Head of caudate nucleus (tissue), 42 donors: ENCODE measurements at regions not wholly inside any gene's neighbourhood (a gene's known extent, or its start where the extent isn't known, plus 50 kb on each side); places are given as distances from the start of the nearest gene placed in this dataset.
"Not testable (repeated sequence)": the region's sequence is repeated elsewhere in the genome, so short reads cannot be mapped to it uniquely, and the experiment has no call there.

Experiments
- DNase-seq, 42 donors: peaks; one replicate each; pipeline versions ENCODE4 v3.0.0 to v3.0.0-alpha.2; 2020 to 2021; ENCODE audit warnings: mixed read lengths in 7 of 42
- intact Hi-C: fragments of 100-400 bp; cut with DNase I; formaldehyde crosslinking; loops from one replicate; pipeline ENCODE4 v1.15.0; 2022

DNA sequence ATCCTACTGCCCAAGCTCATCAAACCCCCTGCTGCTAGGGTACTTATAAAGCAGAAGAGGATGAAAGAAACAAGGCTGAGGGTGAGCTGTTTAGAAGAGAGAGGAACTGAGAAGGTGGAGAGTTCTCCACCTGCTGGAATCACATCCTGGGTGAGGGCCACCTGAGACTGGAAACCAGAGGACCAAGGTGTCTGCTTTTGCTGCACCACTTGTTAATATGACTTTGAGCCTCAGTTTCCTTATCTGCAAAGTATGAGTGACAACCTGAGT, 203.2 kb upstream of the SSTR1 start:
- intact Hi-C loops, result no loop called here
- DNase-seq, result no peak

DNA sequence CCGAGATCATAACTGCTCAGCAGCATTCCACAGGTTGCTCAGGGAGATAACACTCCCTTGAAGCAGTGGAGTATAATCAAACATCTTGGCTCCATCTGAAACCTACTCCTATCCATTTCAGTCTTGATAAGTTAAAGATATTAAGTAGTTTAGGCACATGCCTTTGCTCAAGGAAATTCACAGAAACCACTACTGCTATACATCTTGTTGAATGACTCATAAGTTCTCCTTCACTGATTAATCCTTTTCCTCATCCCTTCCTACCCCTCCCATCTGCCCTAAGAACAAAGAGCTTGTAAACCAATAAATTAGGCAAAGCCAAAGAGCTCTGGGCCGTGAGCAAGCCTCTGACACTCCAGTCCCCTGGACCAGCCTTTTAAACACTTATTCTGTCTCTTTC, 196.5 kb upstream of the SSTR1 start:
- intact Hi-C loops, DNase-seq: not testable (repeated sequence)

GRCh38 chr14:38012056-38012455, 195.6 kb upstream of the SSTR1 start:
- intact Hi-C loops, result no loop called here
- DNase-seq, result no peak

- no peak for DNase-seq
- intact Hi-C loops, result no loop called here
Observed at GRCh38 chr14:38016497-38016896, 191.2 kb upstream of the SSTR1 start.

DNA sequence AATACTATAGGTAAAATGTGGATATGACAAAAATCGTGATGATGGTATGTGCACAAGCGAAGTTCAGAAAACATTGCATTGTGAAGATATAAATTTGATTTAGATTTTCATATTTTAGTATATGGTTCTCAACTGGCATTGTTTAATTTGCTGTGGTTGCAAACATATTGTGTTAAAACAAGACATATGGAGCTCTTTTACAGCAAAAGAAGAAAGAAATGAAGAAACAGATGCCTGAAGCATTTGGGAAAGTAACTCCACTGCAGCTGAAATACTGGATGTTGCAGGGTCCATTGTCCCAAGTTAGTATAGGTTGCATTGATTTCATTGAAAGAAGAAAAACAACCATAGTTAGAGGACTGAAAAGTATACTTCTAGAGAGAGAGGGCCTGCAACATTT, 185.8 kb upstream of the SSTR1 start:
- no peak for DNase-seq
- intact Hi-C loops, result no loop called here

DNA sequence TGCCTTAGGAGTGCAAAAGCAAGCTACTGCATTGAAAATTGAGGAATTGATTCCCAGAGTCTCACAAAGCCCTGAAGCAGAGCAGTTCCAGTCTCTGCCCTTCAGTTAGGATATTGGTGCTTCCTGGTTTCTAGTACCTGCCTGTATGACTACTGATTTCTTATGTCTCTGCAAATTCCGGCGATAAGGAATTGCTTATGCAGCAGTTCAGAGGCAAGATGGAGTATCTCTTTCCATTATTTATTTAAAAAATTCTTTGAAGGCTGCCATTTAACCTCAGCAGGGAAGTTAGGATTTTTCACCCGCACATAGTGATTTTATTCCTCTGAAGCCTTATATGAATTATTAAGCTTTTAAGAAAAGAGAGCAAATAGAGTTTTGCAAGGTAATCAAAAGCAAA, 184.9 kb upstream of the SSTR1 start:
- intact Hi-C loops, result no loop called here
- DNase-seq, result no peak

- DNase-seq, result no peak
- intact Hi-C loops, result no loop called here
Observed at GRCh38 chr14:38038171-38038570, 169.5 kb upstream of the SSTR1 start.

GRCh38 chr14:38038986-38039385, 168.7 kb upstream of the SSTR1 start:
- no peak for DNase-seq
- intact Hi-C loops, result no loop called here

- intact Hi-C loops, result no loop called here
- DNase-seq, result no peak
Observed at GRCh38 chr14:38039496-38039895, 168.2 kb upstream of the SSTR1 start.

GRCh38 chr14:38040411-38040810, 167.3 kb upstream of the SSTR1 start:
- intact Hi-C loops, result no loop called here
- DNase-seq, result no peak

DNA sequence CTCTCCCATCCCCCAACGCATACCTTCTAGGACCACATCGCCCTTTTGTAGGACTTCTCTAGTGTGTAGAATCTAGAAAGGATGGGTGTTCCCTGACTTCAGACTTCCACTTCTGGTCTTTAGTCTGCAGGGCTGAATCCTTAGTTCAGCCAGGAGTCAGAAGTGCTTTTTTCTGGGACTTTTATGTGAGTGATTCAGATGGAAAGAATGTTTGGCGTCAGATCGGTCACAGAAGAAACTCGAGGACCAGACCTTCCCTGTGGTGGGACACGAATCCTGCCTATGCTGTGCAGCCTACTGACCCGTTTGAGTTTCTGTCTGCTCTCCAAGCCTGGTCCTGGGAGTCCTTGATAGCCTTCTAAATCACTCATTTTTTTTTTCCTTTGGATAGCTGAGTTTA, 165.4 kb upstream of the SSTR1 start:
- no peak for DNase-seq
- intact Hi-C loops, result no loop called here

DNA sequence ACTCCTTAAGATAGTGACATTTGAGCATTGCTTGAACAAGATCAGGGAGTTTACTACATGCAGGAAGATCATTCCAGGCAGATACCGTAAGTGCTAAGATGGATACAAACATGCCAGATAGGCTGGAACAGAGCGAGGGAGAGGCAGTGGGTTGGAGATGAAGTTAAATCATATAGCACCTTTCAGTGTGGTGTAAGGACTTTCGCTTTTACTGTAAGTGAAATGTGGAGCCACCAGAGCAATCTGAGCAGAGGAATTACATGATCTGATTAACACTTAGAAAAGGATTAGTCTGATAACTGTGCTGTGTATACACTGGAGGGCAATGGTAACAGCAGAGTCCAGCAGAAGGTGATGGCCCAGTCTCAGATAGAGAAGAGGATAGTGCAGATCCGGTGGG, 163.0 kb upstream of the SSTR1 start:
- intact Hi-C loops, result no loop called here

DNA sequence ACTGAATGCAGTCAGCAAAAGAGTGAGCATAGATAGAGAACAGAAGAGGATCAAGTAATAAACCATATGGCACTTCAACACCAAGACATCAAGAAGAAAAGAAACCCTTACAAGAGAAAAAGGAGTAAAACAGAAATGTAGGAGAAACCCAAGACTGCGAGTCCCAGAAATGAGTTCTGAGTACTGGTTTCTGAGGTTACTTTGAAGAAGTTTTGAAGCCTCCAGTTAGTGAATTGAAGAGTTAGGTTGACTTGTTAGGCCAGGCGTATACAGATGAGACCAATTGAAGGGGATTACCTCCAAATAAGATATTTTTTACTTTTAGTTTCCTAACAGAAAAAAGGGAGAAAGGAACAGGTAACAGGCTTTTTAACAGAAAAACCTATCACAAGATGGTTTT, 162.2 kb upstream of the SSTR1 start:
- DNase-seq, result no peak
- intact Hi-C loops, result no loop called here

More for the DNA sequence above, 163.0 kb upstream of the SSTR1 start:
- no peak for DNase-seq

DNA sequence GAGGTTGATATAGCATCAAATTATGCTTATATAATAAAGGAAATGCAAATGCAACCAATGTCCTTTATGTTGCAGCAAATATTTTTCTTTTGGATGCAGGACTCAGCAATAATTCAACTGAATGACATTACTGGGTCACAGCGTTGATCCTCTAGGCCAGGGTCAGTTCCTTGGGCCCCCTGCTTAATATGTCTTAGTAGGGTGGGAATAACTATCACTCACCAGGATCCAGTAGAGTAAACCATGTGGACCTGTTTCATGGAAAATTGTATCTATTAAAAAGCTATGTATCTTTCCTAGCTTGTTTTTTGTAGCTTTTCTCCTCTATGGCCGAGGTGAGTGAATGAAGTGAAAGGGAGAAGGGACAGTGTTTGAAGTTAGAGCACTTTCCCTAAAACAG, 161.5 kb upstream of the SSTR1 start:
- intact Hi-C loops, result no loop called here

DNA sequence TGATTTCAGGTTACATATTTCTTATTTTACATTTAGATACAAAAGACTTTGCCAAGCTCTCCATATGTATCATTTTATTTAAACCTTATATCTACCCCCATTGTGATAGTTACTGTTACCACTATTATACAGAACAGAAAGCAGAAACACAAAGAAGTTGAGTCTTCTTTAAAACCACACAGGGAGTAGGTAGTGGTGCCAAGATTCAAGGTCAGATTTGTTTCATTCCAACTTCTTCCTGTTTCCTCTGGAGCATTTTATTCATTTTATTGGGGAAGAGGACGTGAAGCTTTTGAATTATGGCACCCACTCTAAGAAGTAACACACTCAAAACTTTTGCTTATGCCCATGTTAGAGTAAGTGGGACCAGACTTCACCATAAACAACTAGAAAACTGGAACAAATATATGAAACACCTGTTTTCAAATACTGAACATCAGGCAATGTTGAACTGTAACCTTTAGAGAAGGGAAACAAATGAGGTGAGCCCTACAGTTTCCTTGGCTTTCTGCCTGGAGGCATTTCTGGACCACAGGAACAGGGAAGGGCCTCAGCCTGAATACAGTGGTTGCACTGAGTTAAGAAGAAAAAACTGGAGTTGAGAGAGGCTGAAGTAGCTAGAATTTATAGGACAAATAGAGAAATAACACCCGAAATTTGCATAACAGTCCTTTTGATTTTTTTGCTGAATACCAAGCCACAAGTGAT, 160.4 kb upstream of the SSTR1 start:
- intact Hi-C loops, result no loop called here

More for the DNA sequence above, 161.5 kb upstream of the SSTR1 start:
- no peak for DNase-seq

DNA sequence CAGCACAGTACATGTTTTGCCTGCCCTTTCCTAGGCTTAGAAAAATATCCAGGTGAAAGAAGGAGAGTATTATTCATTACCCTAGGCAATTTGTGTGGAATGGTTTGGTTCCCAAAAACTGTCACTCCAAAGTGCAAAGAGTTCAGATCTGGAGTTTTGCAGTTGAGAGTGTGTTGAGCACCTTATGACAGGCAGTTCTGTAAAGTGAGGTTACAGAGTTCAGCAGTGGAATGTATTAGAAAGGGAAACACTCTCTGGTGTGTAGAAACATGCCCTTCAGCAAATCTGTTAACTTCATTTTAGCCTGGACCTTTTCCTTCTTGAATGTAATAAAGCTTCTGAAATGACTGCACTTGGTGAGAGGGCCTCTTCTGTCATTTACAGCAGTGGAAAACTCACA, 154.0 kb upstream of the SSTR1 start:
- intact Hi-C loops, result no loop called here
- DNase-seq, result no peak

More for the DNA sequence above, 160.4 kb upstream of the SSTR1 start:
- DNase-seq, result no peak

GRCh38 chr14:38056270-38056669, 151.4 kb upstream of the SSTR1 start:
- intact Hi-C loops, result no loop called here
- DNase-seq, result no peak

DNA sequence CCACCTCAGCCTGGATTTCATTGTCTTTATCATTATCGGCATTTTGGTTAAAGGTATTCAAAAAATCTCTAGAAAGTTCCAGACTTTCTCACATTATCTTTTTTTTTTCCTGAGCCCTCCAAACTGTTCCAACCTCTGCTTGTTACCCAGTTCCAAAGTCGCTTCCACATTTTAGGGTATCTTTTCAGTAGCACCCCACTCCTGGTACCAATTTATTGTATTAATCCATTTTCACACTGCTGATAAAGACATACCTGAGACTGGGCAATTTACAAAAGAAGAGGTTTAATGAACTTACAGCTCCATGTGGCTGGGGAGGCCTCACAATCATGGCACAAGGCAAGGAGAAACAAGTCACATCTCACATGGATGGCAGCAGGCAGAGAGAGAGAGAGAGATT, 145.5 kb upstream of the SSTR1 start:
- intact Hi-C loops, DNase-seq: not testable (repeated sequence)

- intact Hi-C loops, result no loop called here
- DNase-seq, result no peak
Observed at GRCh38 chr14:38063711-38064320, 143.9 kb upstream of the SSTR1 start.

DNA sequence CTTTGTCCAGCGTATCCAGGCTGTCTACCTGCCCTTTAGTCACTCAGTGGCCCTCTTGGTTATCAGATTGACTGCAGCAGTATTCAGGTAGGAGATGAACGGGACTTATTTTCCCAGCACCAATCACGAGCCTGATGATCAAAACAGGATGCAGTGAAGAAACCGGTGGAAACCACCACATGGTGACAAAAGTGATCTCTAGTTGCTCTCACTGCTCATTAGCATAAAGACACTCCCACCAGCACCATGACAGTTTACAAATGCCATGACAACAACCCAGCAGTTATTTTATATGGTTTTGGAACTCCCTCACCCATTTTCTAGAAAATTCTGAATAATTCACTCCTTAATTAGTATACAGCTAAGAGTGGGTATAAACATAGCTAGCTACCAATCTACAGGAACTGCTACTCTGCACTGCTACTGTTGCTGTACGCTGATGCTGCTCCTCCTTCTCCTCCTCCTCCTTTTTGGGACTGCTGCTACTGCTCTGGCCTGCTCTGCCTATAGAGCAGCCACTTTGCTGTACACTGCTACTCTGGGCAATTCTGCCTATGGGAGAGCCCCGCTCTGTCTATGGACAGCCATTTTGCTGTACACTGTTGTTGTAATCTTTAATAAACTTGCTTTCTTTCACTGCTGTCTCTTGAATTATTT, 142.5 kb upstream of the SSTR1 start:
- intact Hi-C loops, result no loop called here
- no peak for DNase-seq

DNA sequence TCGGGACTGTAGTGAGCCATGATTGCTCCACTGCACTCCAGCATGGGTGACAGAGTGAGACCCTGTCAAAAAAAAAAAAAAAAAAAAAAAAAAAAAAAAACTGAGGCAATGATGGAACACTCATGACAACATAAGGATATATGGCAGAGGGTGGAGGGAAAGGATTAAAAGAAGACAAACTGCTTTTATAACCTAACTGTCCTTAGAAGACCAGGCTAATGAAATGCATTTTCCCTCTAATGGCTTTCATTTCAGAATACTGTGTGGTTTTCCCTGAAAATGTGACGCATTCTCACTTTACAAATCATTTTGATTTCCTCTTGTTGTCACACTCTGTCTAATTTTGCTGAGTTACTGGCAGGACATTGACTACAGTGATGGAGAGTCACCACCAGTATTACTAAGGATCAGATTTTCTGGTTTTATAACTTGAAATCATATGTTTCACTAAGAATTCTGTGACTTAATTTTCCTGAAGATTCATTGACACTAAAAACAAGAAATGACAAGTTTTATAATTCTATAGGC, 137.6 kb upstream of the SSTR1 start:
- intact Hi-C loops, result no loop called here
- no peak for DNase-seq
